ENCODE measurements at regions not wholly inside any gene's neighbourhood (a gene's known extent, or its start where the extent isn't known, plus 50 kb on each side); places are given as distances from the start of the nearest gene placed in this dataset.

GRCh38 chr3:152978152-152978551, 143.2 kb downstream of the P2RY1 start:
- Histone ChIP-seq H3K4me1 (ENCODE audit: insufficient read depth) (no peaks in the 10 kb centered on the region), H3F3A (replicated peaks; ENCODE audit: low read depth) (no peaks in the 10 kb centered on the region), H2AFZ (no peak overlapping the region), H3K79me2 (replicated peaks; ENCODE audit: insufficient read depth) (no peaks in the 10 kb centered on the region), H3K27ac (ENCODE audit: low read depth) (no peak overlapping the region), H3K36me3 (ENCODE audit: insufficient read depth) (no peaks in the 10 kb centered on the region; the same call in 1 of the 2 replicates), H3K9me2 (ENCODE audit: insufficient read depth) (0 out of 2 replicates have a peak, but pooled peaks cover 2% of the 10 kb centered on the region), H4K20me1 (replicated peaks; ENCODE audit: insufficient read depth) (no peaks in the 10 kb centered on the region), H3K27me3 (ENCODE audit: insufficient read depth) (no peaks in the 10 kb centered on the region), H3K4me2 (no peak overlapping the region), H3K4me3 (no peak overlapping the region)
- no peak overlapping the region for H3K4me3 Mint-ChIP-seq
- ATAC-seq (no peak), DNase-seq (ENCODE audit: low spot score) (no peak)
- peaks cover 9% of the 10 kb centered on the region; the same call in 2 of the 3 replicates for H3K36me3 Mint-ChIP-seq (ENCODE audit: low read depth)
- no peaks in the 10 kb centered on the region for H3K4me1 Mint-ChIP-seq
- no peaks in the 10 kb centered on the region for H3K27me3 Mint-ChIP-seq (ENCODE audit: insufficient read depth, low read depth, poor library complexity)
- TF ChIP-seq CTCF (conservative IDR thresholded peaks at IDR 0.05; ENCODE audit: low read depth in 2 of 2) (peak in 1 of 2 experiments; percentile 22; a peak in 3 of 4 replicates), NANOG (IDR thresholded peaks at IDR 0.05; ENCODE audit: borderline replicate concordance) (no peak)
- peaks cover 30% of the 10 kb centered on the region for H3K9me3 Mint-ChIP-seq
- H3K27ac Mint-ChIP-seq = no peak overlapping the region

- DNase-seq (ENCODE audit: low spot score) = no peak
- no peaks in the 10 kb centered on the region; the same call in 2 of the 3 replicates for H3K4me1 Mint-ChIP-seq
- TF ChIP-seq NANOG (IDR thresholded peaks at IDR 0.05; ENCODE audit: borderline replicate concordance) (no peak), ZNF462 (CRISPR knock-in tag; IDR thresholded peaks at IDR 0.05) (no peak), CTCF (conservative IDR thresholded peaks at IDR 0.05; ENCODE audit: low read depth in 2 of 2) (no peak), POLR2AphosphoS5 (IDR thresholded peaks at IDR 0.05; ENCODE audit: low read depth) (no peak), EZH2 (IDR thresholded peaks at IDR 0.05; ENCODE audit: low read depth, unreplicated experiment) (no peak), STAT1 (IDR thresholded peaks at IDR 0.05; ENCODE audit: unreplicated experiment) (no peak), ZNF331 (CRISPR knock-in tag; IDR thresholded peaks at IDR 0.05; ENCODE audit: low read depth) (no peak), JUNB (IDR thresholded peaks at IDR 0.05; ENCODE audit: unreplicated experiment) (no peak), EZH2phosphoT487 (IDR thresholded peaks at IDR 0.05; ENCODE audit: unreplicated experiment) (no peak), ETS1 (IDR thresholded peaks at IDR 0.05) (no peak), CREB1 (CRISPR knock-in tag; IDR thresholded peaks at IDR 0.05; ENCODE audit: low read depth) (no peak)
Observed at GRCh38 chr3:152997526-152997925, 162.6 kb downstream of the P2RY1 start.

More at GRCh38 chr3:152997526-152997925, 162.6 kb downstream of the P2RY1 start:
- no peak overlapping the region for H3K27ac Mint-ChIP-seq
- no peaks in the 10 kb centered on the region; the same call in 1 of the 2 replicates for H3K9me2 ChIP-seq (ENCODE audit: insufficient read depth)
- H3K27me3 Mint-ChIP-seq (ENCODE audit: insufficient read depth, low read depth, poor library complexity) = no peaks in the 10 kb centered on the region
- no peaks in the 10 kb centered on the region for H3F3A ChIP-seq (replicated peaks; ENCODE audit: low read depth)
- H3K4me2 ChIP-seq = no peak overlapping the region
- ATAC-seq = no peak
- H3K36me3 ChIP-seq (ENCODE audit: insufficient read depth) = no peaks in the 10 kb centered on the region
- H3K4me3 ChIP-seq = no peak overlapping the region
- H3K79me2 ChIP-seq (replicated peaks; ENCODE audit: insufficient read depth) = no peaks in the 10 kb centered on the region
- H3K4me3 Mint-ChIP-seq = no peak overlapping the region
- H3K27ac ChIP-seq (ENCODE audit: low read depth) = no peak overlapping the region
- no peak overlapping the region; the same call in 1 of the 2 replicates for H2AFZ ChIP-seq
- no peaks in the 10 kb centered on the region for H4K20me1 ChIP-seq (replicated peaks; ENCODE audit: insufficient read depth)
- no peaks in the 10 kb centered on the region; the same call in 1 of the 3 replicates for H3K9me3 Mint-ChIP-seq
- no peaks in the 10 kb centered on the region for H3K27me3 ChIP-seq (ENCODE audit: insufficient read depth)
- 0 out of 2 replicates have a peak, but pooled peaks cover 1% of the 10 kb centered on the region for H3K4me1 ChIP-seq (ENCODE audit: insufficient read depth)
- H3K36me3 Mint-ChIP-seq (ENCODE audit: low read depth) = no peaks in the 10 kb centered on the region

Measured in GM23338 (cell line).